ENCODE measurements at regions not wholly inside any gene's neighbourhood (a gene's known extent, or its start where the extent isn't known, plus 50 kb on each side); places are given as distances from the start of the nearest gene placed in this dataset.

DNA sequence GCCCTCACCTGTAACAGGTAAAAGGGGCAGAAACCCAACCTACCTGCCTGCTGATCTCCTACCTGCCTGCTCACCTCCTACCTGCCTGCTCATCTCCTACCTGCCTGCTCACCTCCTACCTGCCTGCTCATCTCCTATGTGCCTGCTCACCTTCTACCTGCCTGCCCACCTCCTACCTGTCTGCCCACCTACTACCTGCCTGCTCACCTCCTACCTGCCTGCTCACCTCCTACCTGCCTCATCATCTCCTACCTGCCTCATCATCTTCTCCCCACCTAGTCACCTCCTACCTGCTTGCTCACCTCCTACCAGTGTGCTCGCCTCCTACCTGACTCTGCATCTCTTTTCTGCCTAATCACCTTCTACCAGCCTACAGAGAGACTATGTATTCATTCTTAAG is 452.9 kb downstream of the MATN1 start:
- TF ChIP-seq, protein P1, sequence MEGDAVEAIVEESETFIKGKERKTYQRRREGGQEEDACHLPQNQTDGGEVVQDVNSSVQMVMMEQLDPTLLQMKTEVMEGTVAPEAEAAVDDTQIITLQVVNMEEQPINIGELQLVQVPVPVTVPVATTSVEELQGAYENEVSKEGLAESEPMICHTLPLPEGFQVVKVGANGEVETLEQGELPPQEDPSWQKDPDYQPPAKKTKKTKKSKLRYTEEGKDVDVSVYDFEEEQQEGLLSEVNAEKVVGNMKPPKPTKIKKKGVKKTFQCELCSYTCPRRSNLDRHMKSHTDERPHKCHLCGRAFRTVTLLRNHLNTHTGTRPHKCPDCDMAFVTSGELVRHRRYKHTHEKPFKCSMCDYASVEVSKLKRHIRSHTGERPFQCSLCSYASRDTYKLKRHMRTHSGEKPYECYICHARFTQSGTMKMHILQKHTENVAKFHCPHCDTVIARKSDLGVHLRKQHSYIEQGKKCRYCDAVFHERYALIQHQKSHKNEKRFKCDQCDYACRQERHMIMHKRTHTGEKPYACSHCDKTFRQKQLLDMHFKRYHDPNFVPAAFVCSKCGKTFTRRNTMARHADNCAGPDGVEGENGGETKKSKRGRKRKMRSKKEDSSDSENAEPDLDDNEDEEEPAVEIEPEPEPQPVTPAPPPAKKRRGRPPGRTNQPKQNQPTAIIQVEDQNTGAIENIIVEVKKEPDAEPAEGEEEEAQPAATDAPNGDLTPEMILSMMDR (IDR thresholded peaks at IDR 0.05): no peak
- TF ChIP-seq EZH2 (IDR thresholded peaks at IDR 0.05) (no peak), EZH2phosphoT487 (IDR thresholded peaks at IDR 0.05) (no peak)

Data from neural progenitor cell (in vitro differentiated cells).